Tibial nerve (tissue), 3 donors: ENCODE measurements at regions not wholly inside any gene's neighbourhood (a gene's known extent, or its start where the extent isn't known, plus 50 kb on each side); places are given as distances from the start of the nearest gene placed in this dataset.

Source experiments
- POLR2A ChIP-seq, 2 donors: fragments of 450-650 bp; IDR thresholded peaks; one replicate each; pipeline ENCODE4 v1.6.1; 2017; ENCODE audit warnings: antibody characterized with exemption in 2 of 2, mild to moderate bottlenecking in 2 of 2, moderate library complexity in 2 of 2
- TF ChIP-seq, protein P1 (sequence below), 5 experiments: fragments of 200-600 bp in 3 of 5; fragments of 450-650 bp in 2 of 5; sonication (generic) in 3 of 5; IDR thresholded peaks; one replicate each; pipeline ENCODE4 v1.5.1; 2016 to 2019; ENCODE audit warnings: antibody characterized with exemption in 5 of 5, mild to moderate bottlenecking in 3 of 5, moderate library complexity in 2 of 5

DNA sequence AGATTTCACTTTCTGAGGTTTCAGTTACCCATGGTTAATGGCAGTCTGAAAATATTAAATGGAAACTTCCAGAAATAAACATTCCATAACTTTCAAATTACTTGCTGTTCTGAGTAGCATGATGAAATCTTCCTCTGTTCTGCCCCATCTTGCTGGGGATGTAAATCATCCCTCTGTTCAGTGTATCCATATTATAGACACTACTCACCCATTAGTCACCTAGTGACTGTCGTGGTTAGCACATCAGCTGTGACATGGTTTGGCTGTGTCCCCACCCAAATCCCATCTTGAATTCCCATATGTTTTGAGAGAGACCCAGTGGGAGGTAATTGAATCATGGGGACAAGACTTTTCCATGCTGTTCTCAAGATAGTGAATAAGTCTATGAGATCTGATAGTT lies 125.5 kb upstream of the GIMD1 start:
- TF ChIP-seq, protein P1, sequence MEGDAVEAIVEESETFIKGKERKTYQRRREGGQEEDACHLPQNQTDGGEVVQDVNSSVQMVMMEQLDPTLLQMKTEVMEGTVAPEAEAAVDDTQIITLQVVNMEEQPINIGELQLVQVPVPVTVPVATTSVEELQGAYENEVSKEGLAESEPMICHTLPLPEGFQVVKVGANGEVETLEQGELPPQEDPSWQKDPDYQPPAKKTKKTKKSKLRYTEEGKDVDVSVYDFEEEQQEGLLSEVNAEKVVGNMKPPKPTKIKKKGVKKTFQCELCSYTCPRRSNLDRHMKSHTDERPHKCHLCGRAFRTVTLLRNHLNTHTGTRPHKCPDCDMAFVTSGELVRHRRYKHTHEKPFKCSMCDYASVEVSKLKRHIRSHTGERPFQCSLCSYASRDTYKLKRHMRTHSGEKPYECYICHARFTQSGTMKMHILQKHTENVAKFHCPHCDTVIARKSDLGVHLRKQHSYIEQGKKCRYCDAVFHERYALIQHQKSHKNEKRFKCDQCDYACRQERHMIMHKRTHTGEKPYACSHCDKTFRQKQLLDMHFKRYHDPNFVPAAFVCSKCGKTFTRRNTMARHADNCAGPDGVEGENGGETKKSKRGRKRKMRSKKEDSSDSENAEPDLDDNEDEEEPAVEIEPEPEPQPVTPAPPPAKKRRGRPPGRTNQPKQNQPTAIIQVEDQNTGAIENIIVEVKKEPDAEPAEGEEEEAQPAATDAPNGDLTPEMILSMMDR (IDR thresholded peaks at IDR 0.05) = no peak
- TF ChIP-seq POLR2A (IDR thresholded peaks at IDR 0.05) = no peak
